ENCODE measurements at regions not wholly inside any gene's neighbourhood (a gene's known extent, or its start where the extent isn't known, plus 50 kb on each side); places are given as distances from the start of the nearest gene placed in this dataset.
"Not testable (repeated sequence)": the region's sequence is repeated elsewhere in the genome, so short reads cannot be mapped to it uniquely, and the experiment has no call there.

- no peak for DNase-seq (ENCODE audit: low read depth)
These were observed 312.8 kb downstream of the RFPL4B start for GRCh38 chr6:112659912-112660311.

GRCh38 chr6:112660626-112661025 lies 313.5 kb downstream of the RFPL4B start:
- DNase-seq (ENCODE audit: low read depth), result no peak

GRCh38 chr6:112663698-112664097 lies 316.6 kb downstream of the RFPL4B start:
- DNase-seq (ENCODE audit: low read depth), result no peak

GRCh38 chr6:112665114-112665513 lies 318.0 kb downstream of the RFPL4B start:
- peak; percentile 47 for DNase-seq (ENCODE audit: low read depth)

GRCh38 chr6:112665815-112666214 lies 318.7 kb downstream of the RFPL4B start:
- DNase-seq (ENCODE audit: low read depth), result peak; percentile 30

GRCh38 chr6:112667427-112667826 lies 320.3 kb downstream of the RFPL4B start:
- no peak for DNase-seq (ENCODE audit: low read depth)

- no peak for DNase-seq (ENCODE audit: low read depth)
These were observed 333.0 kb downstream of the RFPL4B start for GRCh38 chr6:112680091-112680490.

- DNase-seq (ENCODE audit: low read depth), result no peak
These were observed 334.9 kb downstream of the RFPL4B start for GRCh38 chr6:112682071-112682470.

GRCh38 chr6:112683106-112683505 lies 336.0 kb downstream of the RFPL4B start:
- no peak for DNase-seq (ENCODE audit: low read depth)

GRCh38 chr6:112683926-112684325 lies 336.8 kb downstream of the RFPL4B start:
- DNase-seq (ENCODE audit: low read depth), result peak; percentile 92

- not testable (repeated sequence) for DNase-seq (ENCODE audit: low read depth)
These were observed 338.5 kb downstream of the RFPL4B start for GRCh38 chr6:112685521-112686220.

GRCh38 chr6:112688487-112689165 lies 341.5 kb downstream of the RFPL4B start:
- DNase-seq (ENCODE audit: low read depth), result not testable (repeated sequence)

GRCh38 chr6:112689183-112689858 lies 342.2 kb downstream of the RFPL4B start:
- DNase-seq (ENCODE audit: low read depth), result not testable (repeated sequence)

GRCh38 chr6:112690497-112691202 lies 343.5 kb downstream of the RFPL4B start:
- DNase-seq (ENCODE audit: low read depth), result no peak

- peak; percentile 88 for DNase-seq (ENCODE audit: low read depth)
These were observed 344.2 kb downstream of the RFPL4B start for GRCh38 chr6:112691289-112691688.

- peak; percentile 12 for DNase-seq (ENCODE audit: low read depth)
These were observed 347.9 kb downstream of the RFPL4B start for GRCh38 chr6:112695001-112695400.

GRCh38 chr6:112697265-112697664 lies 350.1 kb downstream of the RFPL4B start:
- DNase-seq (ENCODE audit: low read depth), result no peak

GRCh38 chr6:112701201-112701600 lies 354.1 kb downstream of the RFPL4B start:
- DNase-seq (ENCODE audit: low read depth), result peak; percentile 48

- no peak for DNase-seq (ENCODE audit: low read depth)
These were observed 363.6 kb downstream of the RFPL4B start for GRCh38 chr6:112710710-112711109.

GRCh38 chr6:112713402-112713801 lies 366.3 kb downstream of the RFPL4B start:
- DNase-seq (ENCODE audit: low read depth), result no peak

GRCh38 chr6:112717401-112717800 lies 370.3 kb downstream of the RFPL4B start:
- no peak for DNase-seq (ENCODE audit: low read depth)

GRCh38 chr6:112717856-112718255 lies 370.7 kb downstream of the RFPL4B start:
- no peak for DNase-seq (ENCODE audit: low read depth)

All from stromal cell of bone marrow (primary cell).